H1 (cell line): ENCODE measurements at regions not wholly inside any gene's neighbourhood (a gene's known extent, or its start where the extent isn't known, plus 50 kb on each side); places are given as distances from the start of the nearest gene placed in this dataset.

Experiments used
- CHD1 ChIP-seq: IDR thresholded peaks from 2 replicates; pipeline ENCODE4 v1.6.1; 2012; ENCODE audit warnings: low read depth, low read length, improper control_type of control experiment
- FOSL1 ChIP-seq: IDR thresholded peaks from 2 replicates; pipeline ENCODE4 v1.6.1; 2011; ENCODE audit warnings: mild to moderate bottlenecking, low read depth, low read length, moderate library complexity; ENCODE audit not compliant: insufficient read depth
- KDM1A ChIP-seq: fragments of 200-600, 300-600 bp; sonication (generic); IDR thresholded peaks from 2 replicates; pipeline ENCODE4 v1.7.1; 2016; ENCODE audit warnings: mild to moderate bottlenecking, low read length, borderline replicate concordance
- SP2 ChIP-seq: IDR thresholded peaks from 2 replicates; pipeline ENCODE4 v1.6.1; 2012; ENCODE audit warnings: mild to moderate bottlenecking, low read length, inconsistent platforms

GRCh38 chr10:91149550-91149949, 70.9 kb upstream of the PCGF5 start (continued):
- TF ChIP-seq CHD1 (no peak), SP2 (no peak), KDM1A (no peak), FOSL1 (no peak)
